ENCODE measurements at regions not wholly inside any gene's neighbourhood (a gene's known extent, or its start where the extent isn't known, plus 50 kb on each side); places are given as distances from the start of the nearest gene placed in this dataset.

GRCh38 chr16:54437401-54437800, 150.8 kb upstream of the IRX3 start:
- Histone ChIP-seq H3K27me3 (ENCODE audit: insufficient read depth) (no peaks in the 10 kb centered on the region), H3F3A (replicated peaks; ENCODE audit: low read depth) (no peaks in the 10 kb centered on the region), H3K36me3 (ENCODE audit: insufficient read depth) (no peaks in the 10 kb centered on the region), H3K4me2 (no peak overlapping the region), H3K27ac (ENCODE audit: low read depth) (no peak overlapping the region), H3K9me2 (ENCODE audit: insufficient read depth) (0 out of 2 replicates have a peak, but pooled peaks cover 8% of the 10 kb centered on the region), H4K20me1 (replicated peaks; ENCODE audit: insufficient read depth) (no peaks in the 10 kb centered on the region), H3K4me3 (no peak overlapping the region), H2AFZ (no peak overlapping the region), H3K4me1 (ENCODE audit: insufficient read depth) (no peaks in the 10 kb centered on the region), H3K79me2 (replicated peaks; ENCODE audit: insufficient read depth) (no peaks in the 10 kb centered on the region)
- peaks cover 2% of the 10 kb centered on the region for H3K27me3 Mint-ChIP-seq (ENCODE audit: insufficient read depth, low read depth, poor library complexity)
- DNase-seq (ENCODE audit: low spot score) (no peak), ATAC-seq (no peak)
- no peaks in the 10 kb centered on the region for H3K36me3 Mint-ChIP-seq (ENCODE audit: low read depth)
- no peak overlapping the region for H3K4me3 Mint-ChIP-seq
- no peak for TF ChIP-seq NANOG (IDR thresholded peaks at IDR 0.05; ENCODE audit: borderline replicate concordance)
- no peak for TF ChIP-seq ZNF331 (CRISPR knock-in tag; IDR thresholded peaks at IDR 0.05; ENCODE audit: low read depth)
- no peak for TF ChIP-seq ZNF462 (CRISPR knock-in tag; IDR thresholded peaks at IDR 0.05)
- TF ChIP-seq JUNB (IDR thresholded peaks at IDR 0.05; ENCODE audit: unreplicated experiment): no peak
- no peak for TF ChIP-seq STAT1 (IDR thresholded peaks at IDR 0.05; ENCODE audit: unreplicated experiment)
- no peak for TF ChIP-seq ETS1 (IDR thresholded peaks at IDR 0.05)
- no peak for TF ChIP-seq POLR2AphosphoS5 (IDR thresholded peaks at IDR 0.05; ENCODE audit: low read depth)
- no peak for TF ChIP-seq CREB1 (CRISPR knock-in tag; IDR thresholded peaks at IDR 0.05; ENCODE audit: low read depth)
- TF ChIP-seq CTCF (conservative IDR thresholded peaks at IDR 0.05; ENCODE audit: low read depth in 2 of 2): no peak
- no peak for TF ChIP-seq EZH2 (IDR thresholded peaks at IDR 0.05; ENCODE audit: low read depth, unreplicated experiment)
- TF ChIP-seq ZNF114 (CRISPR knock-in tag; IDR thresholded peaks at IDR 0.05): no peak
- no peak for TF ChIP-seq REST (IDR thresholded peaks at IDR 0.05; ENCODE audit: unreplicated experiment)
- TF ChIP-seq EZH2phosphoT487 (IDR thresholded peaks at IDR 0.05; ENCODE audit: unreplicated experiment): no peak
- H3K4me1 Mint-ChIP-seq: no peaks in the 10 kb centered on the region
- no peak overlapping the region for H3K27ac Mint-ChIP-seq
- no peaks in the 10 kb centered on the region; the same call in 2 of the 3 replicates for H3K9me3 Mint-ChIP-seq
